Kidney (tissue), 13 donors: ENCODE measurements at regions not wholly inside any gene's neighbourhood (a gene's known extent, or its start where the extent isn't known, plus 50 kb on each side); places are given as distances from the start of the nearest gene placed in this dataset.

ENCODE experiments used
- DNase-seq, 5 donors: peaks; one replicate each; pipeline ENCODE4 v3.0.0-alpha.2; 2013 to 2020
- FAIRE-seq: peaks from 2 replicates; lab custom pipeline; 2012; peaks lifted over from hg19 to GRCh38; lab: Jason Lieb, UNC
- H3K27ac ChIP-seq, 2 donors: one replicate each; pipeline ENCODE4 v1.7.0; 2013; ENCODE audit warnings: low read depth in 2 of 2, low read length in 2 of 2, inconsistent platforms in 1 of 2
- H3K27me3 ChIP-seq: one replicate; pipeline ENCODE4 v1.7.1; 2013; ENCODE audit warnings: low read length, inconsistent platforms; ENCODE audit not compliant: control insufficient read depth, insufficient read depth
- H3K36me3 ChIP-seq, 3 donors: one replicate each; pipeline versions ENCODE4 v1.7.0 to v1.7.1; 2013; ENCODE audit warnings: low read length in 3 of 3, control low read depth in 1 of 3, inconsistent platforms in 1 of 3; ENCODE audit not compliant: insufficient read depth in 3 of 3, control insufficient read depth in 2 of 3
- H3K4me1 ChIP-seq, 3 donors: one replicate each; pipeline versions ENCODE4 v1.7.0 to v1.7.1; 2013; ENCODE audit warnings: low read length in 3 of 3, inconsistent platforms in 1 of 3, low read depth in 1 of 3; ENCODE audit not compliant: control insufficient read depth in 2 of 3, insufficient read depth in 2 of 3
- H3K4me3 ChIP-seq, 3 donors: one replicate each; pipeline versions ENCODE4 v1.7.0 to v1.8.1; 2013; ENCODE audit warnings: low read length in 3 of 3, control low read depth in 1 of 3, inconsistent platforms in 1 of 3
- H3K9ac ChIP-seq, 3 donors: one replicate each; pipeline versions ENCODE4 v1.7.0 to v1.7.1; 2013; ENCODE audit warnings: low read length in 3 of 3, control low read depth in 1 of 3, inconsistent platforms in 1 of 3
- H3K9me3 ChIP-seq, 3 donors: one replicate each; pipeline versions ENCODE4 v1.7.0 to v1.7.1; 2013; ENCODE audit warnings: low read length in 3 of 3, control low read depth in 1 of 3, inconsistent platforms in 1 of 3; ENCODE audit not compliant: control insufficient read depth in 2 of 3, insufficient read depth in 1 of 3
- CTCF ChIP-seq: IDR thresholded peaks from 3 replicates; pipeline ENCODE4 v1.5.1; 2012; ENCODE audit warnings: mild to moderate bottlenecking, moderate library complexity, borderline replicate concordance; ENCODE audit not compliant: insufficient read depth; ENCODE audit errors: extremely low read depth
- intact Hi-C: fragments of 100-400 bp; cut with DNase I; formaldehyde crosslinking; loops from one replicate; pipeline ENCODE4 v1.11.1; 2022
- donor health status: control.
- donor health status: control.
- donor health status: control.
- donor health status: control.
- donor health status: control.
- donor health status: DM: yes; HTN: yes; CAD: no.
- donor health status: Normal renal cell carcinoma (clear cell type).

GRCh38 chr12:62113366-62114011, 146.7 kb upstream of the USP15 start:
- no peak overlapping the region for H3K27ac ChIP-seq
- intact Hi-C loops: no loop called here
- H3K9me3 ChIP-seq: no peaks in the 10 kb centered on the region
- DNase-seq (no peak), FAIRE-seq (no peak)
- H3K27me3 ChIP-seq: no peaks in the 10 kb centered on the region
- H3K4me1 ChIP-seq: no peaks in the 10 kb centered on the region
- no peaks in the 10 kb centered on the region for H3K36me3 ChIP-seq
- no peak overlapping the region for H3K4me3 ChIP-seq
- H3K9ac ChIP-seq: no peak overlapping the region
- no peak for TF ChIP-seq CTCF

GRCh38 chr12:62116986-62117385, 143.2 kb upstream of the USP15 start:
- Histone ChIP-seq H3K9ac (no peak overlapping the region), H3K27me3 (no peaks in the 10 kb centered on the region), H3K36me3 (no peaks in the 10 kb centered on the region), H3K9me3 (no peaks in the 10 kb centered on the region), H3K27ac (no peak overlapping the region), H3K4me3 (no peak overlapping the region), H3K4me1 (no peaks in the 10 kb centered on the region)
- TF ChIP-seq CTCF: no peak
- FAIRE-seq: no peak
- DNase-seq: no peak
- intact Hi-C loops: no loop called here

GRCh38 chr12:62123721-62124203, 136.4 kb upstream of the USP15 start:
- Histone ChIP-seq H3K4me3 (no peak overlapping the region), H3K36me3 (no peaks in the 10 kb centered on the region), H3K27ac (no peak overlapping the region), H3K27me3 (no peaks in the 10 kb centered on the region), H3K4me1 (no peaks in the 10 kb centered on the region), H3K9me3 (no peaks in the 10 kb centered on the region), H3K9ac (no peak overlapping the region)
- intact Hi-C loops: no loop called here
- TF ChIP-seq CTCF: peak; percentile 74
- peak in 4 of 5 donors; percentile 27 to 67 (median 34) for DNase-seq
- FAIRE-seq: no peak
